Colonic mucosa (tissue), 4 donors: ENCODE measurements at regions not wholly inside any gene's neighbourhood (a gene's known extent, or its start where the extent isn't known, plus 50 kb on each side); places are given as distances from the start of the nearest gene placed in this dataset.

Source experiments
- DNase-seq: peaks from one replicate; pipeline ENCODE4 v3.0.0-alpha.2; 2020
- H3K27ac ChIP-seq: fragments of 200-600 bp; one replicate; pipeline ENCODE4 v1.8.0; 2021
- H3K27me3 ChIP-seq: fragments of 200-600 bp; one replicate; pipeline ENCODE4 v1.8.0; 2021
- H3K36me3 ChIP-seq: fragments of 200-600 bp; one replicate; pipeline ENCODE4 v1.8.0; 2021
- H3K4me1 ChIP-seq: fragments of 200-600 bp; one replicate; pipeline ENCODE4 v1.8.0; 2021; ENCODE audit warnings: mild to moderate bottlenecking
- H3K4me3 ChIP-seq: fragments of 200-600 bp; one replicate; pipeline ENCODE4 v1.8.0; 2021
- H3K9ac ChIP-seq, 2 donors: one replicate each; pipeline ENCODE4 v1.7.0; 2013; ENCODE audit warnings: control low read depth in 2 of 2, low read depth in 2 of 2, low read length in 2 of 2
- H3K9me3 ChIP-seq: fragments of 200-600 bp; one replicate; pipeline ENCODE4 v1.8.0; 2021
- intact Hi-C: fragments of 100-400 bp; cut with DNase I; formaldehyde crosslinking; loops from one replicate; pipeline ENCODE4 v1.14.1; 2022
- TF ChIP-seq, protein P1 (sequence below): fragments of 200-600 bp; IDR thresholded peaks from one replicate; pipeline ENCODE4 v1.8.0; 2022; ENCODE audit warnings: antibody characterized with exemption, mild to moderate bottlenecking
- donor health status: healthy.
- donor health status: DM: no; HTN: no; CAD: no.
- donor health status: DM: no; HTN: no; CAD: no.

GRCh38 chr5:82352146-82352791 is 74.1 kb upstream of the RPS23 start:
- H3K36me3 ChIP-seq = no peaks in the 10 kb centered on the region
- no peaks in the 10 kb centered on the region for H3K9me3 ChIP-seq
- TF ChIP-seq, protein P1, sequence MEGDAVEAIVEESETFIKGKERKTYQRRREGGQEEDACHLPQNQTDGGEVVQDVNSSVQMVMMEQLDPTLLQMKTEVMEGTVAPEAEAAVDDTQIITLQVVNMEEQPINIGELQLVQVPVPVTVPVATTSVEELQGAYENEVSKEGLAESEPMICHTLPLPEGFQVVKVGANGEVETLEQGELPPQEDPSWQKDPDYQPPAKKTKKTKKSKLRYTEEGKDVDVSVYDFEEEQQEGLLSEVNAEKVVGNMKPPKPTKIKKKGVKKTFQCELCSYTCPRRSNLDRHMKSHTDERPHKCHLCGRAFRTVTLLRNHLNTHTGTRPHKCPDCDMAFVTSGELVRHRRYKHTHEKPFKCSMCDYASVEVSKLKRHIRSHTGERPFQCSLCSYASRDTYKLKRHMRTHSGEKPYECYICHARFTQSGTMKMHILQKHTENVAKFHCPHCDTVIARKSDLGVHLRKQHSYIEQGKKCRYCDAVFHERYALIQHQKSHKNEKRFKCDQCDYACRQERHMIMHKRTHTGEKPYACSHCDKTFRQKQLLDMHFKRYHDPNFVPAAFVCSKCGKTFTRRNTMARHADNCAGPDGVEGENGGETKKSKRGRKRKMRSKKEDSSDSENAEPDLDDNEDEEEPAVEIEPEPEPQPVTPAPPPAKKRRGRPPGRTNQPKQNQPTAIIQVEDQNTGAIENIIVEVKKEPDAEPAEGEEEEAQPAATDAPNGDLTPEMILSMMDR = no peak
- H3K27ac ChIP-seq = no peak overlapping the region
- no peak overlapping the region for H3K4me3 ChIP-seq
- no peaks in the 10 kb centered on the region for H3K27me3 ChIP-seq
- no peak for DNase-seq
- intact Hi-C loops = loop anchor here (5.0 to 10.0 kb wide), 3 partner anchors 293 to 1210 kb away; no protein-coding TSS in a partner anchor
- no peaks in the 10 kb centered on the region for H3K4me1 ChIP-seq
- H3K9ac ChIP-seq = no peak overlapping the region

GRCh38 chr5:82351754-82352145 is 73.6 kb upstream of the RPS23 start:
- Histone ChIP-seq H3K27ac (no peak overlapping the region), H3K9ac (no peak overlapping the region), H3K27me3 (no peaks in the 10 kb centered on the region), H3K4me1 (no peaks in the 10 kb centered on the region), H3K36me3 (no peaks in the 10 kb centered on the region), H3K9me3 (no peaks in the 10 kb centered on the region), H3K4me3 (no peak overlapping the region)
- TF ChIP-seq, protein P1 = peak; percentile 73
- no peak for DNase-seq
- intact Hi-C loops = loop anchor here (5.0 to 10.0 kb wide), 3 partner anchors 293 to 1211 kb away; no protein-coding TSS in a partner anchor

DNA sequence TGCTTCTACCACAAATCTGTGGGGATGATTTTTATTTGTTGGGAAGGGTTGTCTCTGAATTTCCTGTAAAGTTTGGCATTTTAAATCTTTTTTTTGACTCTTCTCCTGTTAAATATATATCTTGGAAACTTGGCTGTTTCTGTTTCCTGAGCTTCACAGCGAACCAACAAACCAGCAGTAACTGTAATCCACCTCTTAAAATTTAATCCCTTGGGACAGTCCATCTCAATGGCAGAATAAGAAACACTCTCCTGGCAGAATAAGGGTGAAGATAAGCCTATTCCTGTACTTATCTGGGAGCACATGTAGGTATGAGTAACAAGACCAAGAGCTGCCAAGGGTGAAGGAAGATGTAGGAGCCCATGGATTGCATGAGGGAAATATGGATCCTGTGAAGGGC is 73.1 kb upstream of the RPS23 start:
- H3K4me1 ChIP-seq = no peaks in the 10 kb centered on the region
- no peak overlapping the region for H3K27ac ChIP-seq
- H3K36me3 ChIP-seq = no peaks in the 10 kb centered on the region
- H3K9ac ChIP-seq = no peak overlapping the region
- DNase-seq = no peak
- TF ChIP-seq, protein P1 = no peak
- intact Hi-C loops = loop anchor here (5.0 to 10.0 kb wide), 3 partner anchors 294 to 1211 kb away; no protein-coding TSS in a partner anchor
- no peaks in the 10 kb centered on the region for H3K9me3 ChIP-seq
- H3K27me3 ChIP-seq = no peaks in the 10 kb centered on the region
- no peak overlapping the region for H3K4me3 ChIP-seq

DNA sequence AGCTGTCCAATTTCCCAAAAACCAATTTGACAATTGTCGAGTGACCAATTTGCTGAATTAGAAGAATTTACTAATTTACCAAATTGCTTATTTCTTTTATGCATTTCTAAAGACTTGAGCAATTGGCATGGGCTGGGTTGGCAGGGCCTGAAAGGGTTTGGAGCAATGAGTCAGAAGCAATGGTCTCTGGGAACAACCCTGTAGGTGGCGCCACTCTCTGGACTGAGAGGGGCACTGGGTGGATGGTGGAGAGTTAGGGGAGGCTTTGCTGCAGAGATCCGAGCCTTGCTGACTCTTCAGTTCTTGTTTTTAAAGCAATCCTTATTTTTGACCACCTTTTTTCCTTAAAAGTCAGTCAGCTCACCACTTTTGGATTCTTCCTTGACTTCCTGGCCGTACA is 71.5 kb upstream of the RPS23 start:
- H3K27me3 ChIP-seq = no peaks in the 10 kb centered on the region
- TF ChIP-seq, protein P1 = peak; percentile 23
- H3K4me1 ChIP-seq = no peaks in the 10 kb centered on the region
- no peak overlapping the region for H3K27ac ChIP-seq
- no peak overlapping the region for H3K9ac ChIP-seq
- H3K9me3 ChIP-seq = no peaks in the 10 kb centered on the region
- H3K36me3 ChIP-seq = no peaks in the 10 kb centered on the region
- H3K4me3 ChIP-seq = no peak overlapping the region
- peak; percentile 34 for DNase-seq
- intact Hi-C loops = loop anchor here (5.0 to 10.0 kb wide), 4 partner anchors 295 to 1213 kb away; no protein-coding TSS in a partner anchor

DNA sequence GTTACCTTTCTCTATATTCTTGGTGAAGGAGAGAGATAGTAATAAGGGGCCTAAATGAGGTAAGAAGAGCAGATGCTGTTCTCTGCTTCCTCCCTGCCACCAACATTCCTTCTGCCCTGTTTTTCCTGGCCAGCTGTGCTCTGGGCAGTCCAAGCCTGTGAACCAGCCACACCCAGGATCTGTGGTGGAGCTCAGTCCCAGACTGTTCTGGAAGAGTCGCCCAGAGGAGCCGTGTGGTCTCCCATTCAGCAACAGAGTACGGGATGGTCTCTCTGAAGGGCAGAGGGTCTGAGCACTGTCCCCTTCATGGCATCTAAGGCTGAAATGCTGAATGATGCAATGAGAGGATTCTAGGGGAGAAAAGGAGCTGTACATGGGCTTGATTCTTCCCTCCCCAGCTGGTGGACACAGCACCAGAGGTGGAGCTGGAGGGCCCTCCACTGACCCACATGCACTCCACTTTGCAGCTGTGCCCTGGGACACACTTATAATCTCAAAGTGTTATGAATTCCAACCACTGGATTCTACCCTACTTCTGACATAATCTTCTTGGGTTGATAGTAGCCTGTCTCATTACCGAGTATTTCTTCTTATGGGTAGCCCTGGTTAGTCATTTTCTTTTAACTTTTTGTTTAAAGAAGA is 70.8 kb upstream of the RPS23 start:
- Histone ChIP-seq H3K9ac (no peak overlapping the region), H3K4me3 (no peak overlapping the region), H3K4me1 (no peaks in the 10 kb centered on the region), H3K27ac (no peak overlapping the region), H3K27me3 (no peaks in the 10 kb centered on the region), H3K36me3 (no peaks in the 10 kb centered on the region), H3K9me3 (no peaks in the 10 kb centered on the region)
- DNase-seq = no peak
- intact Hi-C loops = loop anchor here (5.0 kb wide), 1 partner anchor 1083 kb away; no protein-coding TSS in a partner anchor
- TF ChIP-seq, protein P1 = no peak
